ENCODE measurements at regions not wholly inside any gene's neighbourhood (a gene's known extent, or its start where the extent isn't known, plus 50 kb on each side); places are given as distances from the start of the nearest gene placed in this dataset.

DNA sequence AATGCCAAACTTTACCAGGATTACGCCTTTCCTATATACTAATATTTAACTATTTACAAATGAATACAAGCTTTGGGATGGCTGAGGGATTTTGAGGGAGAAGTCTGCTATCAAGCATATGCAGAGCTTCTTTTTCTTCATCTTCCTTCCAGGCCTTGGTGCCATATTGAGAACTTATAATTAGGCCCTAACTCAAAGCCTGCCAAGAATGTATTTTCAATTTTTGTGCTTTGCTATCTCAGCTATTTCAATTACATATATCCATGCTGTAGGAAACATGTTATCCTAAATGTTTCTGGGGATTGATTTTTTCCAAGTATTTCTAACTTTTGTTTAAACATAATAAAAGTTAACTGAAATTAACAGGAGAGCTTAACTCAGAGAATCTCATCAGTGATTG, 425.0 kb upstream of the GRM7 start:
- intact Hi-C loops (cut with DNase I) = no loop called here
- Histone ChIP-seq H3K4me1 (no peaks in the 10 kb centered on the region), H3K4me3 (no peak overlapping the region), H3K9me3 (no peaks in the 10 kb centered on the region), H3K27me3 (ENCODE audit: low read depth) (no peaks in the 10 kb centered on the region), H3K27ac (no peak overlapping the region), H3K36me3 (no peaks in the 10 kb centered on the region)
- DNase-seq (no peak), ATAC-seq (no peak)
- TF ChIP-seq, protein P1, sequence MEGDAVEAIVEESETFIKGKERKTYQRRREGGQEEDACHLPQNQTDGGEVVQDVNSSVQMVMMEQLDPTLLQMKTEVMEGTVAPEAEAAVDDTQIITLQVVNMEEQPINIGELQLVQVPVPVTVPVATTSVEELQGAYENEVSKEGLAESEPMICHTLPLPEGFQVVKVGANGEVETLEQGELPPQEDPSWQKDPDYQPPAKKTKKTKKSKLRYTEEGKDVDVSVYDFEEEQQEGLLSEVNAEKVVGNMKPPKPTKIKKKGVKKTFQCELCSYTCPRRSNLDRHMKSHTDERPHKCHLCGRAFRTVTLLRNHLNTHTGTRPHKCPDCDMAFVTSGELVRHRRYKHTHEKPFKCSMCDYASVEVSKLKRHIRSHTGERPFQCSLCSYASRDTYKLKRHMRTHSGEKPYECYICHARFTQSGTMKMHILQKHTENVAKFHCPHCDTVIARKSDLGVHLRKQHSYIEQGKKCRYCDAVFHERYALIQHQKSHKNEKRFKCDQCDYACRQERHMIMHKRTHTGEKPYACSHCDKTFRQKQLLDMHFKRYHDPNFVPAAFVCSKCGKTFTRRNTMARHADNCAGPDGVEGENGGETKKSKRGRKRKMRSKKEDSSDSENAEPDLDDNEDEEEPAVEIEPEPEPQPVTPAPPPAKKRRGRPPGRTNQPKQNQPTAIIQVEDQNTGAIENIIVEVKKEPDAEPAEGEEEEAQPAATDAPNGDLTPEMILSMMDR (IDR thresholded peaks at IDR 0.05) = no peak

- H3K27me3 ChIP-seq (ENCODE audit: low read depth) = no peaks in the 10 kb centered on the region
- H3K36me3 ChIP-seq = no peaks in the 10 kb centered on the region
- intact Hi-C loops (cut with DNase I) = no loop called here
- H3K4me1 ChIP-seq = no peaks in the 10 kb centered on the region
- DNase-seq (no peak), ATAC-seq (no peak)
- H3K4me3 ChIP-seq = no peak overlapping the region
- TF ChIP-seq, protein P1 (IDR thresholded peaks at IDR 0.05) = no peak
- no peak overlapping the region for H3K27ac ChIP-seq
- H3K9me3 ChIP-seq = no peaks in the 10 kb centered on the region
Measured at GRCh38 chr3:6437631-6438030, 423.3 kb upstream of the GRM7 start.

GRCh38 chr3:6438031-6438430, 422.9 kb upstream of the GRM7 start:
- Histone ChIP-seq H3K27ac (no peak overlapping the region), H3K9me3 (no peaks in the 10 kb centered on the region), H3K4me3 (no peak overlapping the region), H3K36me3 (no peaks in the 10 kb centered on the region), H3K4me1 (no peaks in the 10 kb centered on the region), H3K27me3 (ENCODE audit: low read depth) (no peaks in the 10 kb centered on the region)
- no peak for ATAC-seq
- intact Hi-C loops (cut with DNase I) = no loop called here
- TF ChIP-seq, protein P1 (IDR thresholded peaks at IDR 0.05) = no peak
- no peak for DNase-seq

- Histone ChIP-seq H3K4me3 (no peak overlapping the region), H3K9me3 (no peaks in the 10 kb centered on the region), H3K4me1 (no peaks in the 10 kb centered on the region), H3K27me3 (ENCODE audit: low read depth) (no peaks in the 10 kb centered on the region), H3K36me3 (no peaks in the 10 kb centered on the region), H3K27ac (no peak overlapping the region)
- TF ChIP-seq, protein P1 (IDR thresholded peaks at IDR 0.05) = no peak
- DNase-seq (no peak), ATAC-seq (no peak)
- intact Hi-C loops (cut with DNase I) = no loop called here
Measured at GRCh38 chr3:6439226-6439625, 421.7 kb upstream of the GRM7 start.

DNA sequence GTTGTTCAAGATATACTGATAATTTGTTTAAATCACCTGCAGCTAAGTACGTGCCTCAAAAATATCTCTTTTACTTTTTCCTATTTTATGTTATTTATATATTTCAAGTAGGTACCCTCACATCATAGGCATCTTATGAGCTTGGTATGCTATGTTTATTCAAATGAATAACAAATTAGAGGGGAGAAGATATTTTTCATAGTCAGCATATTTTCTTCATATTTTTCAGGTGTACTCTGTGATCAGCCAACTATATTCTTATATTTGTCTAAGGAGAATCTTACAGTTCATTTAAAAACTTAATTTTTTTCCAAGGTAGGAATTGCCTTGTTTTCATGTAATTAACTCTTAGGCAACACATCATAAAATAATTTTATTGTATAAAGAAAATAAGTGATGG, 421.1 kb upstream of the GRM7 start:
- no peaks in the 10 kb centered on the region for H3K9me3 ChIP-seq
- no peak overlapping the region for H3K27ac ChIP-seq
- no peak overlapping the region for H3K4me3 ChIP-seq
- no peaks in the 10 kb centered on the region for H3K27me3 ChIP-seq (ENCODE audit: low read depth)
- DNase-seq (no peak), ATAC-seq (no peak)
- TF ChIP-seq, protein P1 (IDR thresholded peaks at IDR 0.05) = no peak
- no peaks in the 10 kb centered on the region for H3K36me3 ChIP-seq
- H3K4me1 ChIP-seq = no peaks in the 10 kb centered on the region
- intact Hi-C loops (cut with DNase I) = no loop called here
